ENCODE measurements at regions not wholly inside any gene's neighbourhood (a gene's known extent, or its start where the extent isn't known, plus 50 kb on each side); places are given as distances from the start of the nearest gene placed in this dataset.

- Histone ChIP-seq H3K36me3 (replicated peaks; ENCODE audit: insufficient read depth, low read depth) (no peaks in the 10 kb centered on the region), H3K4me2 (no peak overlapping the region), H3K9me3 (ENCODE audit: low read depth) (no peaks in the 10 kb centered on the region), H3K27ac (no peak overlapping the region), H3K27me3 (no peaks in the 10 kb centered on the region), H4K20me1 (ENCODE audit: insufficient read depth, poor library complexity, severe bottlenecking) (no peaks in the 10 kb centered on the region), H3K79me2 (no peaks in the 10 kb centered on the region), H3K4me1 (ENCODE audit: insufficient read depth) (no peaks in the 10 kb centered on the region), H2AFZ (no peak overlapping the region), H3K4me3 (no peak overlapping the region), H3K9me2 (replicated peaks; ENCODE audit: insufficient read depth) (no peaks in the 10 kb centered on the region)
- WGBS (ENCODE audit: low lambda C conversion rate, missing lambda C conversion rate), result 65% methylated on average over 3 of the region's 3 CpGs
- no peak for TF ChIP-seq EZH2phosphoT487 (IDR thresholded peaks at IDR 0.05; ENCODE audit: low read depth, severe bottlenecking, unreplicated experiment)
- no peak for TF ChIP-seq EZH2 (IDR thresholded peaks at IDR 0.05; ENCODE audit: borderline replicate concordance)
- TF ChIP-seq CTCF (IDR thresholded peaks at IDR 0.05; ENCODE audit: poor library complexity), result no peak
- no peak for DNase-seq (ENCODE audit: low spot score)
Observed at GRCh38 chr2:75775311-75775823, 64.7 kb upstream of the GCFC2 start.

GRCh38 chr2:75772908-75773630, 62.4 kb upstream of the GCFC2 start:
- Histone ChIP-seq H3K27ac (no peak overlapping the region), H3K36me3 (replicated peaks; ENCODE audit: insufficient read depth, low read depth) (no peaks in the 10 kb centered on the region), H4K20me1 (ENCODE audit: insufficient read depth, poor library complexity, severe bottlenecking) (no peaks in the 10 kb centered on the region), H3K79me2 (no peaks in the 10 kb centered on the region), H3K27me3 (no peaks in the 10 kb centered on the region), H3K4me1 (ENCODE audit: insufficient read depth) (no peaks in the 10 kb centered on the region), H3K9me2 (replicated peaks; ENCODE audit: insufficient read depth) (no peaks in the 10 kb centered on the region), H3K4me3 (no peak overlapping the region), H3K9me3 (ENCODE audit: low read depth) (no peaks in the 10 kb centered on the region), H2AFZ (no peak overlapping the region), H3K4me2 (no peak overlapping the region)
- DNase-seq (ENCODE audit: low spot score), result no peak
- 43% methylated on average over 5 of the region's 5 CpGs for WGBS (ENCODE audit: low lambda C conversion rate, missing lambda C conversion rate)
- TF ChIP-seq CTCF (IDR thresholded peaks at IDR 0.05; ENCODE audit: poor library complexity) (no peak), EZH2 (IDR thresholded peaks at IDR 0.05; ENCODE audit: borderline replicate concordance) (no peak)

DNA sequence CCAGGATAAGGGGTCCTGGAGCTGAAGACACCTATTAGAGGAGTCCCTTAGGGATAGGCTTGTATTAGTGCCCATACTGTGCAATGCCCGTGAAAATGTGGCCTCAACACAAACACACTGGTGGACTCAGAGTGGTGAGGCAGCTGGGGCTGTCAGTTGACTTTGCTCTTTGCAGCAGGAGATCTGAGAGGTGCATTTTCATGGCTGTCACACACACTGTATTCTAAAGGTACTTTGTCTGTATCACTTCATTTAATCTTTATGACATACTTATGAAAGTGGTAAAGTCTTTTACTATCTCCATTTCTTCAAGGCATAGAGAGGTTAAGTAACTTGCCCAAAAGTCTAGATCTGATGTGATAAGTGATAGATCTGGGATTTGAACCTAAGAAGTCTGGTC, 55.1 kb upstream of the GCFC2 start:
- no peaks in the 10 kb centered on the region for H4K20me1 ChIP-seq (ENCODE audit: insufficient read depth, poor library complexity, severe bottlenecking)
- TF ChIP-seq CTCF (IDR thresholded peaks at IDR 0.05; ENCODE audit: poor library complexity) (no peak), EZH2 (IDR thresholded peaks at IDR 0.05; ENCODE audit: borderline replicate concordance) (no peak), EZH2phosphoT487 (IDR thresholded peaks at IDR 0.05; ENCODE audit: low read depth, severe bottlenecking, unreplicated experiment) (no peak)
- WGBS (ENCODE audit: low lambda C conversion rate, missing lambda C conversion rate), result 75% methylated on average over 1 of the region's 1 CpG
- no peaks in the 10 kb centered on the region for H3K9me3 ChIP-seq (ENCODE audit: low read depth)
- H3K4me1 ChIP-seq (ENCODE audit: insufficient read depth), result no peaks in the 10 kb centered on the region
- H3K4me2 ChIP-seq, result no peak overlapping the region
- H3K4me3 ChIP-seq, result no peak overlapping the region
- no peaks in the 10 kb centered on the region for H3K9me2 ChIP-seq (replicated peaks; ENCODE audit: insufficient read depth)
- no peaks in the 10 kb centered on the region for H3K27me3 ChIP-seq
- H2AFZ ChIP-seq, result no peak overlapping the region
- H3K36me3 ChIP-seq (replicated peaks; ENCODE audit: insufficient read depth, low read depth), result no peaks in the 10 kb centered on the region
- H3K27ac ChIP-seq, result no peak overlapping the region
- no peak for DNase-seq (ENCODE audit: low spot score)
- no peaks in the 10 kb centered on the region for H3K79me2 ChIP-seq

Data from hepatocyte (in vitro differentiated cells).